ENCODE measurements at regions not wholly inside any gene's neighbourhood (a gene's known extent, or its start where the extent isn't known, plus 50 kb on each side); places are given as distances from the start of the nearest gene placed in this dataset.

DNA sequence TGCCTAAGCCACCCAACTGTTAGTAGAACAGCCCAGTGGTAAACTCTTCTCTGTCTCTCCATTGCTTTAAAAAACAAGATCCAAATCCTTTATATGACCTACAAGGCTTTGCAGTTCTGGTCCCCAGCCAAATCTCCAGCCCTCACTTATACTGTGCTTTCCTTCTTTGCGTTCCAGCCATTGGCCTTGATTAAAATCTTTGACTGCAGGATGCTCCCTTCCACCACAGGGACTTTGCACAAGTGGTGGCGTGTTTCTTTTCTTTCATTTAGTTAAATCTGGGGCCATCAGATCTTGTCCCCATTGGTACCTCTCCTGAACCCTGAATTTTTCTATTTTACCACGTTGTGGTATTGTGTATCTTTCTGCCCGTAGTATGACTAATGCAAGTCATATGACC, 183.7 kb downstream of the VRK1 start:
- no peak for DNase-seq (ENCODE audit: low read depth)

DNA sequence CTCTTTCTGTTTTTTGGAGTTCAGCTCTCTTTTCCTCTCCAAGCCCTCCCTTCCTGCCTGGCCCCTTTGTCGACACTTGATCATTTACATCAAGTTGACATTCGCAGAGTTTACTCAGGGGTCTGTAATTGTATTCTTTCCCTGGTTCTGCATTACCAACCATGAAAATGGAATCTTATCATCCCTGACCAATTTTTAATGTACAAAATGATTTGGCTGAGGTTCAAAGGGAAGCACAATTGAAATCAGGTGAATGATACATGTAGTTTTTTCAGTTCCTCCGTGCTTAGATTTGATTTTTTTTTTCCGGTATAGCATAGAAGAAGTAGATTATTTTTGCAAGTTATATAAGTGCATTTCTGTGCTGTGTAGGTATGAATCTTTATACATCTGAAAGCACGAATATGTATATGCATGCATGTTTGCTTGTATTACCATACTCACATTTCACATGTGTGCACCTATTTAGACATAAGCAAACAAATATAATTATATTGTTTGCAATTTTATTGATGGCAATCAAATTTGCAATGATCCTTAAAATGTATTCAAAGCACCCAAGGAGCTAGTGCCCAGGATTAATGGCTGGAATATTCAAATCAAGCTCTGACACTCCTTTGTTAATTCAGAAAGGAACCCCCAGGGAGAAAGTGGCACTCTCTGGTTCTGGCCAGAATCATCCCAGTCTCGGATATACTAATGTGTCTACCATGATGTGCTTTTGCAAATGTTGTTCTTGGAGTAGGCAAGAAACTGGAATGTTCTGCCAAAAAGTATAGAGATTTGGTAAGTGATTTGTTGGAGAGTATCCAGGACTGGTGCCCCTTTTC, 189.3 kb downstream of the VRK1 start:
- no peak for DNase-seq (ENCODE audit: low read depth)

GRCh38 chr14:96987086-96987474, 189.9 kb downstream of the VRK1 start:
- DNase-seq (ENCODE audit: low read depth) = no peak

- no peak for DNase-seq (ENCODE audit: low read depth)
Measured at GRCh38 chr14:96987771-96988170, 190.6 kb downstream of the VRK1 start.

DNA sequence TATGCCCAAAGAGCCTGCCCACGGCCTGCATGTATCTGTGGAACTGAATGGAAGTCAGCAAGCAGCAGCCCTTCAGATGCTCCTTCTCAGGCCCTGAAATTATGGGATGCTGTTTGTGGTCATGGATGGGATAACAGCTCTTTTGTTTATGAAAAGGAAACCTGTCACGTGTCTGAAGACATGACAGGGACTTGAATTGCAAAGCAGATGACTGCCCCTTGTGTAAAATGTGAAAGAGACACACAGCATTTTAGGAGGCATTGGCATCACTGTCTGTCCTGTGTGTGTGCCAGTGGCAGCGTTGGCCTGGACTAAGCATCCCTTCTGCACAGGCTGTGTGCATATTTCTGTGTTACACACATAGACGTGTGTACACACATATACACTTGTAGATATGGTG, 192.1 kb downstream of the VRK1 start:
- no peak for DNase-seq (ENCODE audit: low read depth)

DNA sequence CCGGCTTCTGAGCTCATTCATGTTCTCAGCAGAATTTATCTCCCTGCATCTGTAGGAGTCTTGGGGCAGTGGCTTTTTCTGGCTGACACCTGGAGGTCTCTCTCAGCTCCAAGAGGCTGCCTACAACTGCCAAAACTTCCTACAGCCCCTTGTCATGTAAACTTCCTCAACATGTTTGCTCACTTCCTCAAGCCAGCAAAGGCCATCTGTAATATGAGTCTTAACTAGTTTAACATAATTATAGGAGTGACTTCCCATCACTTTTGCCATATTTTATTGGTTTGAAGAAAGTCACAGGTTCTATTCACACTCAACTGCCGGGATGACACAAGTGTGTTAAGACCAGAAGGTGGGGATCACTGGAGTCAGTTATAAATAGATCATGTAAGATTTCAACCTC, 194.0 kb downstream of the VRK1 start:
- DNase-seq (ENCODE audit: low read depth) = no peak

GRCh38 chr14:96994999-96995398, 197.8 kb downstream of the VRK1 start:
- DNase-seq (ENCODE audit: low read depth) = no peak

DNA sequence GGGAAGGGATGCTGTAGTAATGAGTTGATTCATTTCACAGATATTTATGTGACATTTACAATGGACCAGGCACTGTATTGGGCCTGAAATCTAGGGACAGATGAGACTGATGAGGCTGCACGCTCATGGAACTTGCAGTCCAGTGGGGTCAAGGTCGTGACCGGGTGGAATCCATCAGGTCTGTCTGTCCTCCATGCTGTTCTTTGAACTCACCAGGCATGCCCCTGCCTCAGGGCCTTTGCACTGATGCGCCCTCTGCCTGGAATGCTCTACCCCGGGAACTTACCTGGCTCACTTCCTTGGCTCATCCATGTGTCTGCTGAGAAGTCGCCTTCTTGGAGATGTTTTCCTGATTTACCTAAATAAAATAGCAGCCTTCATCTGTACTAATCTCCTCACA, 200.1 kb downstream of the VRK1 start:
- DNase-seq (ENCODE audit: low read depth) = no peak

GRCh38 chr14:96997996-96998395, 200.8 kb downstream of the VRK1 start:
- no peak for DNase-seq (ENCODE audit: low read depth)

DNA sequence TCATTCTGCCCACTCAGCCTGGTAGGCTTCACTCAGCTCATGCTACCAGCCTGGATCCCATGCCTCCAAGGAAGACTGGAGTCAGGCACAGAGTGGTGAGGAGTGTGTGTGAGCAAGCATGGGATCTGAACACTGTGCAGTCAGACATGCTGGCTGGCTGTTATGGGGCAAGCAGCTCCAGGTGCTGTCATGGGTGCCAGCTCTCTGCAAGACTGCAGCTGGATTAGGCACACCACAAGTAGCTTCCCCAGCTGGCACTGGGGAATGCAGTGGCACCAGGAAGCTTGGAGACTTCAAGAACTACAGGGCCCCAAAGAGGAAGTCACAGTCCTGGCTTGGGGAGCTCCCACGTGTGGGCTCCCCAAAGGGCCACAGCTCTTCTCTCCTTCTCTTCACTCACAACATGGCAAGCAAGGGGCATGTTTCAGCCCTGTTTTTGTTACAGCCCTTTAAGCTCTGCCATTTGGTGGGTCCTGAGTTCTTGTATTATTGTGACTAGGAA, 202.5 kb downstream of the VRK1 start:
- DNase-seq (ENCODE audit: low read depth) = no peak

GRCh38 chr14:97002454-97002853, 205.3 kb downstream of the VRK1 start:
- no peak for DNase-seq (ENCODE audit: low read depth)

GRCh38 chr14:97005934-97006333, 208.8 kb downstream of the VRK1 start:
- no peak for DNase-seq (ENCODE audit: low read depth)

DNA sequence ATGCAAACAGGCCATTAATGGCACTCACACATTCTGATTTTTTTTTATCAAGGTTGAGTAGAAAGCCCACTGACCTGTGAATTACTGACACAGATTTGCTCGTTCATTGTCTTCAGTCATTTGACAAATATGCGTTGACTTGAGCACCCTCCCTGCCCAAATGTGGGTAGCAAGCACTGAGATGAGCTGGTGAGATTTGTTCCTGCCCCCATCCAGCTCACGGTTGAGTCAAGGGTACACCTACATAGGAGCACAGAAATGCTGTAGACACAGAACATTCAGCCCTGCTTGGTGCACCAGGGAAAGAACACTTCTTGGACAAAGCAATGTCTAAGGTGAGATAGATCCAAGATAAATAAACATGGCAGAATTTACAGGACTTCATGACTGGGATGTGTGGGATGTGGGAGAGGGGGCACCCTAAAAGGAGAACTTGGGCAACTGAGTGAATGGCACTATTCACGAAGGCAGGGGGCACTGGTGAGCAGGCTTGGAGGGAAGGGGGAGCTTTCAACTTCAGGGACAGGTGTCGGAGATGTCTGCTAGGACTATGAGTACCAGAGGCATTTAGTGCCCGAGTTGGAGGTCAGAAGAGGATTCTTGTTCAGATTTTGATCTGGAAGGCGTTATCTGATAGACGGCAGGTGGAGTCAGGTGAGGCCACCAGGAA, 213.4 kb downstream of the VRK1 start:
- DNase-seq (ENCODE audit: low read depth) = no peak

DNA sequence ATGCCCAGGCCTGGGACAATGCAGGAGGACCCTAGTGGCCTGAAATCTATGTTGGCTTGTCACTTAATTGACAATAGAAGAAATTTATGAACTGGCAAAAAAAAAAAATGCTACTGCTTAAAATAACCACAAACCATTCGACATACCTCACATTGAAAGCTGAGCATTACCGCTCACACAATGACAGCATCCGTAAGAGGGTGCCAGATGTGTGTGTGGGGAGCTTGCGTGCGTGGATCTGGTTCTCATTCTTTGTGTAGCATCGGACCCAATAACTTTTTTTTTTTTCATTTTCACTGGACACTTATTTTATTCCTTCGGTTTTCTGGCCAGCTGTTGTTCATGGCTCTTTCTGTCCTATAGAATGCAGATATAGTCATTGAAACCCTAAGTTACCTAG, 216.7 kb downstream of the VRK1 start:
- no peak for DNase-seq (ENCODE audit: low read depth)

- no peak for DNase-seq (ENCODE audit: low read depth)
Measured at GRCh38 chr14:97021001-97021400, 223.8 kb downstream of the VRK1 start.

- no peak for DNase-seq (ENCODE audit: low read depth)
Measured at GRCh38 chr14:97021571-97022168, 224.5 kb downstream of the VRK1 start.

- DNase-seq (ENCODE audit: low read depth) = no peak
Measured at GRCh38 chr14:97022741-97023140, 225.6 kb downstream of the VRK1 start.

DNA sequence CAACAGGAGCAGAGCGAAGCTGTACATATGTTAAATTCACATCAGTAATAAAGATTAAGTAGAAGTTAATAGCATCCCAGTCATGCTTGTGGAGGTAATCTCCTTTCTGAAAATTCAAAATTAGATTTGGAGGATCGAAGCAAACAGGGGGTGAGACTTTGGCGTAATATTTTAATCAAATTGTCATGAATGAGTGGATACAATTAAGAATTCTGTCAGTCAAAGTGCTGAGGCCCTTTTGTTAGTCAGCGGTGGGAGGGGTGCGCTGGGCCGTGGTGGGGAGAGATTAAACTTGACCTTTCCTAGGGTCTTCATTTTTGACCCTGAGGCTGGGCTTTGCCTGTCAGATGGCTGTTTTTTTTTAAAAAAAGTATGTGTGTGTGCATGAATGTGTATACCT, 226.7 kb downstream of the VRK1 start:
- DNase-seq (ENCODE audit: low read depth) = no peak

DNA sequence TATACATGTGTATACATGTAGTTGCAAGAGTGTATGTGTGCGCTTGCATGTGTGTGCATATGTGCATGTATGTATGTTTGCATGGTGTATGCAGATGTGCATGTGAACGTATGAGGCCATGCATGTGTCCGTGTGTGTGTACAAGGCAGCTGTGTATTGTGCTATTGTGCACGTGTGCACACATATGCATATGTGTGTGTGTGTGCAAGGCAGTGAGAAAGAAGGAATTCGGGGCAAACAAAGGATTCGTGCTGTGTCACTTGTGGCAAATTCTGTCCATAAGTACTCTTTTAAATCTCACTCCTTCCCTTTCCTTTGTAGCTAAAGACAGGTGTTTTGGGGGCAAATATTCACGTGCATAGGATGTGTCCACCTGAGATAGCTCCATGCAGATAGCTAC, 227.1 kb downstream of the VRK1 start:
- DNase-seq (ENCODE audit: low read depth) = no peak

DNA sequence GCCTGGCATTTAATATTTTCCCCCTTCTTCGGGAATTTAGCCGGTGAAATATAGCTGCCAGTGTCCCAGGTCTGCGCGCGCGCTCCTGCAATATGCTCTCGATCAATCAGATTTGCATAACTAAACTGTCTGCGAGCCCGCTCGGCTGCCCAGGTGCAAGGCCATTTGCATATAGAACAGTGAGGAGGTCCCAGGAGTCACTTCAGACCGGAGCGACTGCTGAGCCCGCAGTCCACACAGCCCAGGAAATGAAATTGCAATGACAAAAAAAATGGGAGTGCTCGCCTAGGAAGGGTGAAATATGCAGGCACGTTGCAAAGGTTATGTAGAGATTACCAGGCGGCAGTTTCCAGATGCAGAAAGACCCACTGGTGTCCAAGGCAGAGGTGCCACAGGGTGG, 228.5 kb downstream of the VRK1 start:
- no peak for DNase-seq (ENCODE audit: low read depth)

- DNase-seq (ENCODE audit: low read depth) = no peak
Measured at GRCh38 chr14:97027256-97027999, 230.2 kb downstream of the VRK1 start.

DNA sequence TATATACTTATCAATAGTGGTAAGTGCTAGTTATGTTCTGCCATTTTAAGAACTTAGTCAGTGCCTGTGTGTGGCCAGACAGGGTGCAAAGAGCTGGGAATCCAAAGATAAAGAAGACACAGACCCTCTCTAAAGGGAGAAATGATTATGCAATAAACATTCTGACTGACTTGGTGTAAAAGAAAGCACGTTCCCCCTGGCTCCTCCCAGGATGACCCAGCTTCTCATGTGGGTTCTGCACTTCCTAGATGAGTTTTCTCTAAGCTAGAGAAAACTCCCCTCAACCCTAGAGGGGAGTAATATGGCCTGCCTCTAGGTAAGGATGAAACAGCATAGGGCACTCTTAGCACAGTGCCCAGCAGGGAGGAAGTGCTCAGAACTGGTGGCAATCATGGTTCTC, 231.2 kb downstream of the VRK1 start:
- no peak for DNase-seq (ENCODE audit: low read depth)

DNA sequence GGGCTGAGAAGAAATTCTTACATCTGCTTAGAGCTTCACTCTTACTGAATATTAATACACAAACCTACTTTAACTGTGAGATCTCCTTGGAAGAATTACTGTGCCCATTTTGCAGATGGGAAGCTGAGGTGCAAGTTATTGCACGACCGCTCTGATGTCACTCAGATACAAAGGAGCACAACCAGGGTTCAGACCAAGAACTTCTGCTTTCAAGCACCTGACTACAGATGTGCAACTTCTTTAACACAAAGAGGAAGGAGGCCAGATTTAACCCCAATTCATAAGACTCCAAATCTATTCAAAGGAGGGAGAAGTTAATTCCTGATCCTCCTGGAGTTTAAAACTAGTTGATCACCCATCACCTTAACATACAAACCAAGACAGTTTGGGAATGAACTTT, 232.6 kb downstream of the VRK1 start:
- DNase-seq (ENCODE audit: low read depth) = no peak

Data from HS-5 (cell line).